ENCODE measurements at regions not wholly inside any gene's neighbourhood (a gene's known extent, or its start where the extent isn't known, plus 50 kb on each side); places are given as distances from the start of the nearest gene placed in this dataset.

GRCh38 chr11:130553306-130553705 lies 104.9 kb downstream of the ADAMTS15 start:
- ChIA-PET POLR2A (no interaction called here), CTCF (no interaction called here)
- Mint-ChIP-seq H3K9me3 (ENCODE audit: insufficient read depth) (no peaks in the 10 kb centered on the region), H3K4me1 (no peaks in the 10 kb centered on the region), H3K4me3 (no peak overlapping the region), H3K27ac (no peak overlapping the region), H3K27me3 (peaks cover 8% of the 10 kb centered on the region)
- Histone ChIP-seq H3K27me3 (replicated peaks in 1 of 4; ENCODE audit: control extremely low read depth in 1 of 4, control insufficient read depth in 3 of 4, insufficient read depth in 4 of 4, low read length in 3 of 4) (no peaks in the 10 kb centered on the region), H4K20me1 (ENCODE audit: control insufficient read depth, insufficient read depth, low read length, poor library complexity, severe bottlenecking) (no peaks in the 10 kb centered on the region), H3K9me3 (ENCODE audit: control extremely low read depth in 1 of 3, control insufficient read depth in 2 of 3, insufficient read depth in 1 of 3, low read length in 2 of 3) (no peaks in the 10 kb centered on the region), H3K4me1 (ENCODE audit: control insufficient read depth in 2 of 2, insufficient read depth in 2 of 2, low read length in 2 of 2) (no peaks in the 10 kb centered on the region), H3K4me2 (replicated peaks; ENCODE audit: low read depth, low read length, poor library complexity, severe bottlenecking) (no peak overlapping the region), H3K27ac (ENCODE audit: low read length in 2 of 2) (no peak overlapping the region), H3K4me3 (ENCODE audit: control extremely low read depth in 1 of 5, extremely low read depth in 1 of 5, insufficient read depth in 1 of 5, low read depth in 2 of 5, low read length in 4 of 5) (no peak overlapping the region), H3K9ac (ENCODE audit: low read length) (no peak overlapping the region), H3K36me3 (replicated peaks in 1 of 2; ENCODE audit: control extremely low read depth in 1 of 2, control insufficient read depth in 1 of 2, extremely low read depth in 1 of 2, insufficient read depth in 2 of 2, low read length in 1 of 2) (no peaks in the 10 kb centered on the region), H3K79me2 (ENCODE audit: control insufficient read depth, insufficient read depth, low read length) (no peaks in the 10 kb centered on the region), H2AFZ (ENCODE audit: insufficient read depth, low read depth, low read length, poor library complexity, severe bottlenecking) (no peak overlapping the region)
- no CpG with 5 or more reads among the region's 1 CpG for WGBS (ENCODE audit: insufficient coverage)
- ATAC-seq (ENCODE audit: low read depth), result no peak
- intact Hi-C loops (cut with micrococcal nuclease), result no loop called here
- TF ChIP-seq EZH2 (IDR thresholded peaks at IDR 0.05; ENCODE audit: borderline replicate concordance, insufficient read depth, low read depth, low read length, poor library complexity, severe bottlenecking) (no peak), CTCF (IDR thresholded peaks at IDR 0.05) (no peak)
- DNase-seq, result no peak

- Mint-ChIP-seq H3K9me3 (ENCODE audit: insufficient read depth) (no peaks in the 10 kb centered on the region), H3K4me1 (no peaks in the 10 kb centered on the region), H3K27me3 (peaks cover 8% of the 10 kb centered on the region), H3K27ac (no peak overlapping the region), H3K4me3 (no peak overlapping the region)
- 86% methylated on average over 6 of the region's 8 CpGs for WGBS (ENCODE audit: insufficient coverage)
- POLR2A ChIA-PET, result no interaction called here
- ATAC-seq (ENCODE audit: low read depth) (no peak), DNase-seq (no peak)
- no peaks in the 10 kb centered on the region for H4K20me1 ChIP-seq (ENCODE audit: control insufficient read depth, insufficient read depth, low read length, poor library complexity, severe bottlenecking)
- H3K4me3 ChIP-seq (ENCODE audit: control extremely low read depth in 1 of 5, extremely low read depth in 1 of 5, insufficient read depth in 1 of 5, low read depth in 2 of 5, low read length in 4 of 5), result no peak overlapping the region
- H2AFZ ChIP-seq (ENCODE audit: insufficient read depth, low read depth, low read length, poor library complexity, severe bottlenecking), result no peak overlapping the region
- H3K79me2 ChIP-seq (ENCODE audit: control insufficient read depth, insufficient read depth, low read length), result no peaks in the 10 kb centered on the region
- H3K27ac ChIP-seq (ENCODE audit: low read length in 2 of 2), result no peak overlapping the region
- H3K9ac ChIP-seq (ENCODE audit: low read length), result no peak overlapping the region
- CTCF ChIA-PET, result no interaction called here
- H3K9me3 ChIP-seq (ENCODE audit: control extremely low read depth in 1 of 3, control insufficient read depth in 2 of 3, insufficient read depth in 1 of 3, low read length in 2 of 3), result no peaks in the 10 kb centered on the region
- no peaks in the 10 kb centered on the region for H3K4me1 ChIP-seq (ENCODE audit: control insufficient read depth in 2 of 2, insufficient read depth in 2 of 2, low read length in 2 of 2)
- H3K36me3 ChIP-seq (replicated peaks in 1 of 2; ENCODE audit: control extremely low read depth in 1 of 2, control insufficient read depth in 1 of 2, extremely low read depth in 1 of 2, insufficient read depth in 2 of 2, low read length in 1 of 2), result no peaks in the 10 kb centered on the region
- intact Hi-C loops (cut with micrococcal nuclease), result no loop called here
- H3K27me3 ChIP-seq (replicated peaks in 1 of 4; ENCODE audit: control extremely low read depth in 1 of 4, control insufficient read depth in 3 of 4, insufficient read depth in 4 of 4, low read length in 3 of 4), result no peaks in the 10 kb centered on the region
- H3K4me2 ChIP-seq (replicated peaks; ENCODE audit: low read depth, low read length, poor library complexity, severe bottlenecking), result no peak overlapping the region
- no peak for TF ChIP-seq CTCF (IDR thresholded peaks at IDR 0.05)
Observed at GRCh38 chr11:130554241-130555055, 106.0 kb downstream of the ADAMTS15 start.

All from B cell (primary cell).